Chondrocyte (in vitro differentiated cells): ENCODE measurements at regions not wholly inside any gene's neighbourhood (a gene's known extent, or its start where the extent isn't known, plus 50 kb on each side); places are given as distances from the start of the nearest gene placed in this dataset.

Experiments
- DNase-seq: peaks from one replicate; pipeline ENCODE4 v3.0.0; 2021; ENCODE audit warnings: mixed read lengths, low spot score
- H3K27ac Mint-ChIP-seq: one replicate; pipeline ENCODE4 v1.8.0; 2021; ENCODE audit warnings: mild to moderate bottlenecking, moderate library complexity, mixed read lengths; ENCODE audit not compliant: unreplicated experiment
- H3K27me3 Mint-ChIP-seq: 2 replicates; pipeline ENCODE4 v1.8.0; 2021; ENCODE audit warnings: low read depth, mixed read lengths
- H3K36me3 Mint-ChIP-seq: 2 replicates; pipeline ENCODE4 v1.8.0; 2021; ENCODE audit warnings: low read depth, mixed read lengths
- H3K4me1 Mint-ChIP-seq: 2 replicates; pipeline ENCODE4 v1.8.0; 2021; ENCODE audit warnings: low read depth, mild to moderate bottlenecking, mixed read lengths
- H3K4me3 Mint-ChIP-seq: one replicate; pipeline ENCODE4 v1.8.0; 2021; ENCODE audit warnings: mild to moderate bottlenecking, moderate library complexity, mixed read lengths; ENCODE audit not compliant: unreplicated experiment
- H3K9me3 Mint-ChIP-seq: 2 replicates; pipeline ENCODE4 v1.8.0; 2021; ENCODE audit warnings: low read depth, mixed read lengths
- TF ChIP-seq, protein P1 (sequence below): fragments of 200-600 bp; sonication (generic); IDR thresholded peaks from 2 replicates; pipeline ENCODE4 v1.5.0; 2021; ENCODE audit warnings: antibody characterized with exemption, mild to moderate bottlenecking, moderate library complexity

DNA sequence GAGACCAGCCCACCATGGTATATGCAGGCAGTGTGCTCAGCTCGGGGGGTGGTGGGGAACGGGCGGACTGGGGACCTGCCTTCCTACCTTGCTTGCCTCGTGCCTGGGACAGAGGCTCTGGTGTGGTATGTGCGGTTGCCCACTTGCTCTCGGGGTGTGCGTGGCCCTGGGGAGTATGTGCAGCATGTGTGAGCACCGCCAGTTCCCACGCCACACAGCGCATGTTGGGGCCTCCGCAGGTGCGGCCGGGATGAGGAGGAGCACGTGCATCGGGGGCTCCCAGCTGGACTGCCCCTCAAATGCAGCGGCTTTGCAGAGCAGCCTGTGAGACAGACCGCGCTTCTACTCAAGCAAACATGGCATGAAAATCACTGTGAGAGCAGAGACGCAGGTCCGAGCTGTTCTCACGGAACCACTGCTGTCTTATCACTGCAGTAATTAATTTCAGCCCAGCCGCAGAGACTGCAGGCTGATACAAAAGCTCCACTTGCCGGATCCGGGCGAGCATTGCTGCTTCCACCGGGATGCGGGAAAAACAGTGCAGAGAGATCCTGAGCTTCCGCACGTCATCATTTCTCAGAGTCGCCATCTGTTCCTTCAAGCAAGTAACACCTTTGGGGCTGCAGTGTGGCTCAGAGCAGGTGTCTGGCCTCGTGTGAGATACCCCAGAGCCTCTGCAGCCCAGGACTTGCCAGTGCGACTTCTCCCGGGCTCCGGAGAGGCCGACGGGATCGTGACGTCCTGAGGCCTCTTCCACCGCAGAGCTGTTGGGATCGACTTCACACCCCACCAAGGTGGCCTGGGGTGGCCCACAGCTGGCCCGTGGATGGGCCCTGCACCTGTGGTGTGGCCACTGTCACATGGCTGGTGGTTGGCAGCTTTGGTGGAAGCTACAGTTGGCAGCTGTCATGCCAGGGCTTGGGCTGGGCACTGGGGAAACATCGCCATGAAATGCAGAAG lies 92.6 kb upstream of the ACTRT2 start:
- TF ChIP-seq, protein P1, sequence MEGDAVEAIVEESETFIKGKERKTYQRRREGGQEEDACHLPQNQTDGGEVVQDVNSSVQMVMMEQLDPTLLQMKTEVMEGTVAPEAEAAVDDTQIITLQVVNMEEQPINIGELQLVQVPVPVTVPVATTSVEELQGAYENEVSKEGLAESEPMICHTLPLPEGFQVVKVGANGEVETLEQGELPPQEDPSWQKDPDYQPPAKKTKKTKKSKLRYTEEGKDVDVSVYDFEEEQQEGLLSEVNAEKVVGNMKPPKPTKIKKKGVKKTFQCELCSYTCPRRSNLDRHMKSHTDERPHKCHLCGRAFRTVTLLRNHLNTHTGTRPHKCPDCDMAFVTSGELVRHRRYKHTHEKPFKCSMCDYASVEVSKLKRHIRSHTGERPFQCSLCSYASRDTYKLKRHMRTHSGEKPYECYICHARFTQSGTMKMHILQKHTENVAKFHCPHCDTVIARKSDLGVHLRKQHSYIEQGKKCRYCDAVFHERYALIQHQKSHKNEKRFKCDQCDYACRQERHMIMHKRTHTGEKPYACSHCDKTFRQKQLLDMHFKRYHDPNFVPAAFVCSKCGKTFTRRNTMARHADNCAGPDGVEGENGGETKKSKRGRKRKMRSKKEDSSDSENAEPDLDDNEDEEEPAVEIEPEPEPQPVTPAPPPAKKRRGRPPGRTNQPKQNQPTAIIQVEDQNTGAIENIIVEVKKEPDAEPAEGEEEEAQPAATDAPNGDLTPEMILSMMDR = no peak
- Mint-ChIP-seq H3K27me3 (no peaks in the 10 kb centered on the region), H3K4me3 (no peak overlapping the region), H3K9me3 (peaks cover 25% of the 10 kb centered on the region), H3K27ac (no peak overlapping the region), H3K36me3 (peaks cover 1% of the 10 kb centered on the region), H3K4me1 (peaks cover 7% of the 10 kb centered on the region)
- DNase-seq = no peak

DNA sequence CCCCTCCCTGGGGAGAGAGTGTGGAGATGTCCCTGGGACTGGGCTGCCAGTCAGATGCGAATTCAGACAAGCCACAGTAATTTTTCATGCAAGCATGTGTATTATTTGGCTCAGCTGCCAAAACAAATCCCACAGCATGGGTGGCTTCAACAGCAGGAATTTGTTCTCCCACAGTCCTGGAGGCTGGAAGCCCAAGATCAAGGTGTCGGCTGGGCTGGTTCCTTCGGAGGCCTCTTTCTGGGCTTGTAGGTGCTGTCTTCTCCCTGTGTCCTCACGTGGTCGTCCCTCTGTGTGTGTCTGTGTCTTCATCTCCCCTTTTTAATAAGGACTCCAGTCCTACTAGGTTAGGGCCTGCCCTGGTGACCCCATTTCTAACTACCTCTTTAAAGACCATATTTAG lies 91.9 kb upstream of the ACTRT2 start:
- peaks cover 1% of the 10 kb centered on the region for H3K36me3 Mint-ChIP-seq
- TF ChIP-seq, protein P1 = no peak
- no peak overlapping the region for H3K4me3 Mint-ChIP-seq
- no peak overlapping the region for H3K27ac Mint-ChIP-seq
- H3K27me3 Mint-ChIP-seq = no peaks in the 10 kb centered on the region
- no peak for DNase-seq
- H3K4me1 Mint-ChIP-seq = peaks cover 7% of the 10 kb centered on the region
- peaks cover 25% of the 10 kb centered on the region for H3K9me3 Mint-ChIP-seq

DNA sequence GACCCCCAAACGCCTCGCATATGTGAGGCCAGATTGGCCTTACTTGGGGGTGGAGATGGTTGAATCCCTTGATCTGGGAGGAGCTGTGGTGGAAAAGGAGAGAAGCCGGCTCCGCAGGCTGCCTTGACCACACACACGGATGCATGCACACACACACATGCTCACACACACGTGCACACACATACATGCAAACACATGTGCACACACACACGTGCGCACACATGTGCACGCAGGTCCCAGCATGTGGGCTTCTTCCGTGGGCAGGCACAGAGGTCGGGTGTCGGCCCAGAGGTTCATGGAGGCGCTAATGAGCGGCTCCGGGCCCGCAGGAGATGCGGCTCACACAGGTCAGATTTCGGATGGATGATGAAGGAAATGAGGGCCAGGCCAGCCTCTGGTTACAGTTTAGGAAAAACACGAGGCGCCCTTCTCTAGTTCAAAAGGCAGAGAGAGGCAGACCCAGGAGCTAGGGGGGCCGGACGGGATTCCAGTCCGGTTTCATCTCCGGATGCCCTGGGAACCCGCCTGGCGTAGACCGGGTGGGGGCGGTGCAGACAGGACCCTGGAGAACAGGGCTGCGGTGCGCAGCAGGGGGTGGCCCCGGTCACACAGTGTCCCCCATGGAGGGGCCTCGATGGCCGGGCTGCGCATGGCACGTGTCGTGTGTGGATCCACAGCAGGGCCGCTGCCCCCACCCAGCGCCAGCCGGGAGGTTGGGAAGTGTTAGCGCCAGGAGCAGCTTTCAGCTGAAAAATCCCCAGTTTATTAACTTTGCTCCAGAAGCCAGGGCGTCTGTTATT lies 91.1 kb upstream of the ACTRT2 start:
- Mint-ChIP-seq H3K4me3 (no peak overlapping the region), H3K4me1 (peaks cover 7% of the 10 kb centered on the region), H3K9me3 (peaks cover 21% of the 10 kb centered on the region), H3K27me3 (no peaks in the 10 kb centered on the region), H3K27ac (no peak overlapping the region), H3K36me3 (no peaks in the 10 kb centered on the region)
- DNase-seq = no peak
- TF ChIP-seq, protein P1 = no peak

DNA sequence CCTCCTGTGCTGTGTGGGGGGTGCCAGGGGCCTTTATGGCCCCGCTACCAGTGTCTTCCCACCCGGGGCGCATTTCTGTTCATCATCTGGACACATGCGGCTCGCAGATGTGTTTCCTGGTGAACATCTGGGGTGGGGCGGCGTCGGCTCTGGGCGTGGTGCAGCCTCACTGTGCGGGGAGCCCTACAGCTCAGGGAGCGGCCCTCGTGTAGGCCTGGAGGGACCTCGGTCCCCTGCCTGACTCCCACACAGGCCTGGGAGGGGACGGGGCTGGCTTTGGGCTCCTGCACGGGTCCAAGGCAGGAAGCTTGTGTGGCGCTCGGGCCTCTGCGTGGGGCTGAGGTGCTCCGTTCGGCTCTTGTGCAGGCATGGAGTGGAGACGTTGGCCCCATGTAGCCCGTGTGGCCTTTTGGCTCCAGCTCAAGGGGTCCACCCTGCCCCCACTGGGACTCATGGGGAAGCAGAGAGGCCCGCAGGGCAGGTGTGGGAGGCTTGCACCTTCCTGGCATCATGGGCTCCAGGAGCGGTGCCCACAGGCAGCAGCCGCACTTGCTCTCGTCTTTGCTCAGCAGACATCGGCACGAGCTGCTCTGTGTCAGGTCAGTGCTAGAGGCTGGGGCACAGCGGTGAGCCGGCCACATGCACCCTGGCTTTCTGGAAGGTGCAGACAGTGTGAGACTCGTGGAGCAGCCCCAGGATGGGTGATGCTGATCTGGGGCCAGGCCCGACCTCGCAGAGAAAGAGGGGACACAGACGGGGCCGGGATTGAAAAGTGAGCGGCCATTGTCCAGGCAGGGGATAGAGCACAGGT lies 90.1 kb upstream of the ACTRT2 start:
- Mint-ChIP-seq H3K4me3 (no peak overlapping the region), H3K4me1 (peaks cover 2% of the 10 kb centered on the region), H3K36me3 (no peaks in the 10 kb centered on the region), H3K27ac (no peak overlapping the region), H3K9me3 (peaks cover 23% of the 10 kb centered on the region), H3K27me3 (no peaks in the 10 kb centered on the region)
- no peak for DNase-seq
- TF ChIP-seq, protein P1 = no peak
